B cell (primary cell): ENCODE measurements at regions not wholly inside any gene's neighbourhood (a gene's known extent, or its start where the extent isn't known, plus 50 kb on each side); places are given as distances from the start of the nearest gene placed in this dataset.

Source experiments
- ATAC-seq: fragments of 200-7000 bp; cut with Tn5 transposase; one replicate; pipeline ENCODE4 v1.10.0; 2021; ENCODE audit warnings: low read depth, mild to moderate bottlenecking, moderate number of reproducible peaks, moderate library complexity
- CTCF ChIA-PET: fragments of 350-600 bp; sonication (Branson Sonifier 250); formaldehyde crosslinking; loops from one replicate; lab custom pipeline; 2021; ENCODE audit warnings: antibody characterized with exemption, inconsistent platforms; lab: Charles Lee
- POLR2A ChIA-PET: fragments of 350-600 bp; sonication (Branson Sonifier 250); formaldehyde crosslinking; loops from one replicate; lab custom pipeline; 2021; ENCODE audit warnings: antibody characterized with exemption; lab: Charles Lee
- DNase-seq: peaks from one replicate; pipeline ENCODE4 v3.0.0; 2013
- H2AFZ ChIP-seq: 2 replicates; pipeline ENCODE4 v1.6.1; 2012; ENCODE audit warnings: mild to moderate bottlenecking, low read depth, low read length; ENCODE audit not compliant: insufficient read depth, poor library complexity, severe bottlenecking
- H3K27ac ChIP-seq, 2 donors: 1 replicate in 1 of 2; 2 replicates in 1 of 2; pipeline ENCODE4 v1.5.1; 2012 to 2013; ENCODE audit warnings: low read length in 2 of 2, mild to moderate bottlenecking in 2 of 2, moderate library complexity in 1 of 2
- H3K27me3 ChIP-seq, 4 experiments: fragments of 200-600 bp in 1 of 4; sonication (generic) in 1 of 4; replicated peaks in 1 of 4; 1 replicate in 2 of 4; 2 replicates in 2 of 4; pipeline versions ENCODE4 v1.6.1 to v1.7.0; 2013 to 2016; ENCODE audit warnings: low read length in 3 of 4, mild to moderate bottlenecking in 2 of 4, mixed read lengths in 1 of 4, moderate library complexity in 1 of 4; ENCODE audit not compliant: insufficient read depth in 4 of 4, control insufficient read depth in 3 of 4; ENCODE audit errors: control extremely low read depth in 1 of 4
- H3K36me3 ChIP-seq, 2 experiments: replicated peaks in 1 of 2; 1 replicate in 1 of 2; 2 replicates in 1 of 2; pipeline versions ENCODE4 v1.6.1 to v1.7.1; 2013; ENCODE audit warnings: low read length in 1 of 2; ENCODE audit not compliant: insufficient read depth in 2 of 2, control insufficient read depth in 1 of 2; ENCODE audit errors: control extremely low read depth in 1 of 2, extremely low read depth in 1 of 2
- H3K4me1 ChIP-seq, 2 donors: fragments of 200-600 bp in 1 of 2; sonication (generic) in 1 of 2; 1 replicate in 1 of 2; 2 replicates in 1 of 2; pipeline versions ENCODE4 v1.5.1 to v1.6.1; 2013 to 2017; ENCODE audit warnings: low read length in 2 of 2; ENCODE audit not compliant: control insufficient read depth in 2 of 2, insufficient read depth in 2 of 2
- H3K4me2 ChIP-seq: replicated peaks from 2 replicates; pipeline ENCODE3; 2012; ENCODE audit warnings: mild to moderate bottlenecking, low read depth, low read length; ENCODE audit not compliant: poor library complexity, severe bottlenecking
- H3K4me3 ChIP-seq, 5 experiments: fragments of 200-600 bp in 1 of 5; sonication (generic) in 1 of 5; 1 replicate in 3 of 5; 2 replicates in 2 of 5; pipeline versions ENCODE4 v1.5.1 to v1.7.0; 2011 to 2016; ENCODE audit warnings: low read length in 4 of 5, mild to moderate bottlenecking in 4 of 5, low read depth in 2 of 5, control low read depth in 1 of 5, moderate library complexity in 1 of 5; ENCODE audit not compliant: insufficient read depth in 1 of 5; ENCODE audit errors: control extremely low read depth in 1 of 5, extremely low read depth in 1 of 5
- H3K79me2 ChIP-seq: fragments of 200-600 bp; sonication (generic); one replicate; pipeline ENCODE4 v1.6.0; 2016; ENCODE audit warnings: low read length; ENCODE audit not compliant: control insufficient read depth, insufficient read depth
- H3K9ac ChIP-seq: fragments of 200-600 bp; sonication (generic); 2 replicates; pipeline ENCODE4 v1.6.1; 2017; ENCODE audit warnings: mild to moderate bottlenecking, low read length, moderate library complexity
- H3K9me3 ChIP-seq, 3 donors: one replicate each; pipeline versions ENCODE4 v1.6.1 to v1.7.1; 2013; ENCODE audit warnings: low read length in 2 of 3; ENCODE audit not compliant: control insufficient read depth in 2 of 3, insufficient read depth in 1 of 3; ENCODE audit errors: control extremely low read depth in 1 of 3
- H4K20me1 ChIP-seq: 2 replicates; pipeline ENCODE4 v1.6.0; 2012; ENCODE audit warnings: mild to moderate bottlenecking, low read length; ENCODE audit not compliant: insufficient read depth, control insufficient read depth, poor library complexity, severe bottlenecking
- H3K27ac Mint-ChIP-seq: one replicate; pipeline ENCODE4 v1.8.0; 2021; ENCODE audit warnings: mixed read lengths
- H3K27me3 Mint-ChIP-seq: one replicate; pipeline ENCODE4 v1.8.0; 2021; ENCODE audit warnings: mixed read lengths
- H3K4me1 Mint-ChIP-seq: one replicate; pipeline ENCODE4 v1.8.0; 2021; ENCODE audit warnings: mixed read lengths
- H3K4me3 Mint-ChIP-seq: one replicate; pipeline ENCODE4 v1.8.0; 2021; ENCODE audit warnings: mixed read lengths
- H3K9me3 Mint-ChIP-seq: one replicate; pipeline ENCODE4 v1.8.0; 2022; ENCODE audit warnings: mixed read lengths; ENCODE audit not compliant: insufficient read depth
- EZH2 ChIP-seq: IDR thresholded peaks from 2 replicates; pipeline ENCODE4 v1.6.1; 2012; ENCODE audit warnings: borderline replicate concordance, low read depth, mild to moderate bottlenecking, moderate library complexity, low read length; ENCODE audit not compliant: insufficient read depth, poor library complexity, severe bottlenecking
- WGBS: methylation state at CpG from one replicate; pipeline ENCODE4 v1.1.5; 2013; ENCODE audit warnings: missing lambda C conversion rate; ENCODE audit not compliant: insufficient coverage; 5-methylcytosine and 5-hydroxymethylcytosine counted together
- intact Hi-C: fragments of 100-400 bp; cut with micrococcal nuclease; formaldehyde crosslinking; loops from one replicate; pipeline ENCODE4 v1.10.0; 2022
- TF ChIP-seq, protein P1 (sequence below): fragments of 200-600 bp; IDR thresholded peaks from one replicate; pipeline ENCODE4 v1.8.0; 2022; ENCODE audit warnings: antibody characterized with exemption, mild to moderate bottlenecking

- Histone ChIP-seq H3K9me3 (no peaks in the 10 kb centered on the region), H3K4me1 (no peaks in the 10 kb centered on the region), H4K20me1 (no peaks in the 10 kb centered on the region), H3K27me3 (peaks cover 0 to 3% (median 0%) of the 10 kb centered on the region in 4 experiments), H3K4me3 (no peak overlapping the region), H3K79me2 (no peaks in the 10 kb centered on the region), H3K27ac (no peak overlapping the region), H3K36me3 (no peaks in the 10 kb centered on the region), H3K4me2 (no peak overlapping the region), H2AFZ (no peak overlapping the region), H3K9ac (no peak overlapping the region)
- no peak overlapping the region for H3K4me3 Mint-ChIP-seq
- ChIA-PET CTCF (no interaction called here), POLR2A (no interaction called here)
- TF ChIP-seq EZH2: no peak
- TF ChIP-seq, protein P1, sequence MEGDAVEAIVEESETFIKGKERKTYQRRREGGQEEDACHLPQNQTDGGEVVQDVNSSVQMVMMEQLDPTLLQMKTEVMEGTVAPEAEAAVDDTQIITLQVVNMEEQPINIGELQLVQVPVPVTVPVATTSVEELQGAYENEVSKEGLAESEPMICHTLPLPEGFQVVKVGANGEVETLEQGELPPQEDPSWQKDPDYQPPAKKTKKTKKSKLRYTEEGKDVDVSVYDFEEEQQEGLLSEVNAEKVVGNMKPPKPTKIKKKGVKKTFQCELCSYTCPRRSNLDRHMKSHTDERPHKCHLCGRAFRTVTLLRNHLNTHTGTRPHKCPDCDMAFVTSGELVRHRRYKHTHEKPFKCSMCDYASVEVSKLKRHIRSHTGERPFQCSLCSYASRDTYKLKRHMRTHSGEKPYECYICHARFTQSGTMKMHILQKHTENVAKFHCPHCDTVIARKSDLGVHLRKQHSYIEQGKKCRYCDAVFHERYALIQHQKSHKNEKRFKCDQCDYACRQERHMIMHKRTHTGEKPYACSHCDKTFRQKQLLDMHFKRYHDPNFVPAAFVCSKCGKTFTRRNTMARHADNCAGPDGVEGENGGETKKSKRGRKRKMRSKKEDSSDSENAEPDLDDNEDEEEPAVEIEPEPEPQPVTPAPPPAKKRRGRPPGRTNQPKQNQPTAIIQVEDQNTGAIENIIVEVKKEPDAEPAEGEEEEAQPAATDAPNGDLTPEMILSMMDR: no peak
- DNase-seq: no peak
- WGBS: no CpG with 5 or more reads among the region's 3 CpGs
- no peaks in the 10 kb centered on the region for H3K4me1 Mint-ChIP-seq
- H3K27me3 Mint-ChIP-seq: peaks cover 16% of the 10 kb centered on the region
- intact Hi-C loops: no loop called here
- no peaks in the 10 kb centered on the region for H3K9me3 Mint-ChIP-seq
- H3K27ac Mint-ChIP-seq: no peak overlapping the region
- ATAC-seq: no peak
These were observed 129.8 kb upstream of the USP15 start for GRCh38 chr12:62130402-62130801.

- Mint-ChIP-seq H3K27ac (no peak overlapping the region), H3K27me3 (peaks cover 16% of the 10 kb centered on the region), H3K4me3 (no peak overlapping the region), H3K4me1 (no peaks in the 10 kb centered on the region), H3K9me3 (no peaks in the 10 kb centered on the region)
- ATAC-seq (no peak), DNase-seq (no peak)
- WGBS: 80% methylated on average over 1 of the region's 6 CpGs
- ChIA-PET CTCF (no interaction called here), POLR2A (no interaction called here)
- no peak for TF ChIP-seq EZH2
- TF ChIP-seq, protein P1: no peak
- no peaks in the 10 kb centered on the region for H3K36me3 ChIP-seq
- H4K20me1 ChIP-seq: no peaks in the 10 kb centered on the region
- H3K9me3 ChIP-seq: no peaks in the 10 kb centered on the region
- H3K27ac ChIP-seq: no peak overlapping the region
- no peaks in the 10 kb centered on the region for H3K4me1 ChIP-seq
- H2AFZ ChIP-seq: no peak overlapping the region
- H3K4me3 ChIP-seq: no peak overlapping the region
- H3K79me2 ChIP-seq: no peaks in the 10 kb centered on the region
- peaks cover 0 to 3% (median 0%) of the 10 kb centered on the region in 4 experiments for H3K27me3 ChIP-seq
- no peak overlapping the region for H3K4me2 ChIP-seq
- no peak overlapping the region for H3K9ac ChIP-seq
- intact Hi-C loops: no loop called here
These were observed 129.2 kb upstream of the USP15 start for GRCh38 chr12:62130834-62131552.
